GM23338 (cell line): ENCODE measurements at regions not wholly inside any gene's neighbourhood (a gene's known extent, or its start where the extent isn't known, plus 50 kb on each side); places are given as distances from the start of the nearest gene placed in this dataset.

Experiments
- ATAC-seq: fragments of 200-7000 bp; cut with Tn5 transposase; 3 replicates; pipeline ENCODE4 v1.9.1; 2020
- DNase-seq: peaks from one replicate; pipeline ENCODE4 v3.0.0-alpha.2; 2015; ENCODE audit warnings: low spot score
- H2AFZ ChIP-seq: fragments of 200-600 bp; sonication (generic); 2 replicates; pipeline ENCODE4 v1.8.0; 2016; ENCODE audit warnings: antibody characterized with exemption, mild to moderate bottlenecking, moderate library complexity
- H3F3A ChIP-seq: fragments of 200-600 bp; sonication (generic); replicated peaks from 2 replicates; pipeline ENCODE4 v1.8.0; 2017; ENCODE audit warnings: antibody characterized with exemption, mixed run types, low read depth
- H3K27ac ChIP-seq: fragments of 200-600 bp; sonication (generic); 2 replicates; pipeline ENCODE4 v1.6.1; 2016; ENCODE audit warnings: low read depth
- H3K27me3 ChIP-seq: fragments of 200-600 bp; sonication (generic); 2 replicates; pipeline ENCODE4 v1.8.0; 2016; ENCODE audit warnings: mild to moderate bottlenecking, mixed run types, moderate library complexity; ENCODE audit not compliant: insufficient read depth
- H3K36me3 ChIP-seq: fragments of 200-600 bp; sonication (generic); 2 replicates; pipeline ENCODE4 v1.8.0; 2016; ENCODE audit warnings: mild to moderate bottlenecking; ENCODE audit not compliant: insufficient read depth
- H3K4me1 ChIP-seq: fragments of 200-600 bp; sonication (generic); 2 replicates; pipeline ENCODE4 v1.8.0; 2016; ENCODE audit warnings: mild to moderate bottlenecking, moderate library complexity; ENCODE audit not compliant: insufficient read depth
- H3K4me2 ChIP-seq: fragments of 200-600 bp; sonication (generic); 2 replicates; pipeline ENCODE4 v1.7.1; 2017; ENCODE audit warnings: mixed run types
- H3K4me3 ChIP-seq: fragments of 200-600 bp; sonication (generic); 2 replicates; pipeline ENCODE4 v1.6.1; 2016; ENCODE audit warnings: mixed run types
- H3K79me2 ChIP-seq: fragments of 200-600 bp; sonication (generic); replicated peaks from 2 replicates; pipeline ENCODE4 v1.8.0; 2017; ENCODE audit warnings: mild to moderate bottlenecking; ENCODE audit not compliant: insufficient read depth
- H3K9me2 ChIP-seq: fragments of 200-600 bp; sonication (generic); 2 replicates; pipeline ENCODE4 v1.8.0; 2017; ENCODE audit not compliant: insufficient read depth
- H4K20me1 ChIP-seq: fragments of 200-600 bp; sonication (generic); replicated peaks from 2 replicates; pipeline ENCODE4 v1.8.0; 2017; ENCODE audit warnings: mild to moderate bottlenecking; ENCODE audit not compliant: insufficient read depth
- H3K27ac Mint-ChIP-seq: 2 replicates; pipeline ENCODE4 v1.8.0; 2020; ENCODE audit warnings: inconsistent platforms, mild to moderate bottlenecking, moderate library complexity, mixed read lengths
- H3K27me3 Mint-ChIP-seq: 3 replicates; pipeline ENCODE4 v1.8.0; 2022; ENCODE audit warnings: low read depth, mild to moderate bottlenecking, moderate library complexity, mixed read lengths, inconsistent platforms; ENCODE audit not compliant: insufficient read depth, poor library complexity
- H3K36me3 Mint-ChIP-seq: 3 replicates; pipeline ENCODE4 v1.8.0; 2021; ENCODE audit warnings: low read depth, mild to moderate bottlenecking, inconsistent platforms, moderate library complexity, mixed read lengths
- H3K4me1 Mint-ChIP-seq: 3 replicates; pipeline ENCODE4 v1.8.0; 2020; ENCODE audit warnings: mild to moderate bottlenecking, inconsistent platforms, mixed read lengths
- H3K4me3 Mint-ChIP-seq: 3 replicates; pipeline ENCODE4 v1.8.0; 2021; ENCODE audit warnings: moderate library complexity, mild to moderate bottlenecking, inconsistent platforms, mixed read lengths
- H3K9me3 Mint-ChIP-seq: 3 replicates; pipeline ENCODE4 v1.8.0; 2020; ENCODE audit warnings: moderate library complexity, mild to moderate bottlenecking, inconsistent platforms, mixed read lengths
- CTCF ChIP-seq, 2 experiments: fragments of 200-600 bp in 1 of 2; sonication (generic) in 1 of 2; conservative IDR thresholded peaks; 2 replicates each; pipeline versions ENCODE4 v1.5.1 to v1.6.1; 2016 to 2017; ENCODE audit warnings: antibody characterized with exemption in 2 of 2, low read depth in 2 of 2, mild to moderate bottlenecking in 2 of 2, moderate library complexity in 1 of 2
- ETS1 ChIP-seq: IDR thresholded peaks from 2 replicates; pipeline ENCODE4 v1.6.1; 2016; ENCODE audit warnings: antibody characterized with exemption
- EZH2 ChIP-seq: fragments of 200-600 bp; sonication (generic); IDR thresholded peaks from one replicate; pipeline ENCODE4 v1.8.0; 2017; ENCODE audit warnings: antibody characterized with exemption, mild to moderate bottlenecking, low read depth; ENCODE audit not compliant: unreplicated experiment
- EZH2phosphoT487 ChIP-seq: fragments of 200-600 bp; sonication (generic); IDR thresholded peaks from one replicate; pipeline ENCODE4 v1.8.1; 2018; ENCODE audit warnings: antibody characterized with exemption; ENCODE audit not compliant: unreplicated experiment
- JUNB ChIP-seq: IDR thresholded peaks from one replicate; pipeline ENCODE4 v1.6.1; 2016; ENCODE audit warnings: antibody characterized with exemption; ENCODE audit not compliant: unreplicated experiment
- POLR2AphosphoS5 ChIP-seq: IDR thresholded peaks from 2 replicates; pipeline ENCODE4 v1.6.1; 2016; ENCODE audit warnings: antibody characterized with exemption, low read depth
- REST ChIP-seq: IDR thresholded peaks from one replicate; pipeline ENCODE4 v1.6.1; 2018; ENCODE audit warnings: antibody characterized with exemption; ENCODE audit not compliant: unreplicated experiment
- ZNF462 ChIP-seq: fragments of 250-450 bp; sonication (Bioruptor Pico); IDR thresholded peaks from 2 replicates; pipeline ENCODE4 v1.5.0; 2020; ENCODE audit warnings: mild to moderate bottlenecking, moderate library complexity

- Mint-ChIP-seq H3K27me3 (no peaks in the 10 kb centered on the region), H3K27ac (no peak overlapping the region), H3K9me3 (no peaks in the 10 kb centered on the region; the same call in 2 of the 3 replicates), H3K4me3 (no peak overlapping the region), H3K4me1 (peaks cover 21% of the 10 kb centered on the region), H3K36me3 (peaks cover 3% of the 10 kb centered on the region; the same call in 1 of the 3 replicates)
- no peak overlapping the region for H3K4me2 ChIP-seq
- no peaks in the 10 kb centered on the region for H3K79me2 ChIP-seq
- DNase-seq (no peak), ATAC-seq (no peak; the same call in 2 of the 3 replicates)
- no peaks in the 10 kb centered on the region for H3K4me1 ChIP-seq
- no peaks in the 10 kb centered on the region for H3K36me3 ChIP-seq
- no peaks in the 10 kb centered on the region for H3K9me2 ChIP-seq
- H3K27ac ChIP-seq: no peak overlapping the region
- H3K4me3 ChIP-seq: no peak overlapping the region
- H4K20me1 ChIP-seq: no peaks in the 10 kb centered on the region
- no peaks in the 10 kb centered on the region for H3K27me3 ChIP-seq
- H2AFZ ChIP-seq: no peak overlapping the region
- TF ChIP-seq POLR2AphosphoS5 (no peak), REST (no peak), ZNF462 (CRISPR knock-in tag) (no peak), CTCF (conservative IDR thresholded peaks at IDR 0.05; ENCODE audit: low read depth in 2 of 2) (no peak), ETS1 (no peak), JUNB (no peak), EZH2 (no peak), EZH2phosphoT487 (no peak)
- H3F3A ChIP-seq: no peaks in the 10 kb centered on the region
Measured at GRCh38 chr4:181293541-181293940, 949.7 kb upstream of the TENM3 start.
